ENCODE measurements at regions not wholly inside any gene's neighbourhood (a gene's known extent, or its start where the extent isn't known, plus 50 kb on each side); places are given as distances from the start of the nearest gene placed in this dataset.

DNA sequence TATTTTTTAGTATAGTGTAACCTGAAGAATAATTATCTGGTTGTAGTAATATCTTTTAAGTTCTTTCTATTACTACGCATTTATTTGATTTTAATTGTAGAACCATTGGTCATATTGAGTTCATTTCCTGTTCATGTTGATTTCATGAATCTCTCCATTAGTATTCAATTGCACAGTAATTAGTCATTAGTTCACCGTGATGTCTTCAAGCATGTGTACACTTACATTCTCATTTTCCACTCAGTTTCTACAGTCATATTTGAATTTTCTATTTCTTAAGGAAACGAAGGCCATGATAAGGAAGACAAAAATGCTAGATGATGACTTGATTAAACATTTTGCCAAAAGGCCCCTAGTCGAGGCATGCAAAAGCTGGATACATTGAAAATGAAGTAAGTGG lies 333.7 kb upstream of the FANCL start:
- Mint-ChIP-seq H3K9me3 (peaks cover 0 to 3% of the 10 kb centered on the region in 2 donors), H3K4me3 (no peak overlapping the region), H3K27me3 (peaks cover 0 to 8% of the 10 kb centered on the region in 2 donors), H3K36me3 (ENCODE audit: insufficient read depth) (no peaks in the 10 kb centered on the region), H3K27ac (no peak overlapping the region), H3K4me1 (ENCODE audit: low read depth in 2 of 2) (peaks cover under 1 to 3% of the 10 kb centered on the region in 2 donors)
- no peak for ATAC-seq (replicated peaks)
- no peak for DNase-seq

DNA sequence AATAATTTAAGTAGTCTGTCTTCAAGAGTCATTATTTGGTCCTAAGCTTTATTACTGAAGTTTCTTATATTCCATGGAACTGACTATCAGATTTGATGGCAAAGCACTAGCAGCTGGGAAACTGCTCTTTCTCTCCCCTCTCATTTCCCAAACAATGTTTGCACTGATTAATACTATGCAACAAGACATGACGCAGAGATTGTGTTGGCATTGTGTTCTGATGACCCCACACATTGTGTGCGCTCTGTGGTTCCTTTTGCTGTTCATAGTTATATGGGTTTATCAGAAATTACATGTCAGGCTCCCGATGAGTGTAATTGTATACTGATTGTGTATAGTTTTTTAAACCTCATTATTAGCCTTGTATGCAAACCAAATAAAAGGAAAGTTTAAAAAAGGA lies 331.6 kb upstream of the FANCL start:
- no peaks in the 10 kb centered on the region for H3K27me3 Mint-ChIP-seq
- H3K27ac Mint-ChIP-seq: no peak overlapping the region
- ATAC-seq (replicated peaks) (no peak), DNase-seq (no peak)
- no peak overlapping the region for H3K4me3 Mint-ChIP-seq
- H3K36me3 Mint-ChIP-seq (ENCODE audit: insufficient read depth): no peaks in the 10 kb centered on the region
- H3K4me1 Mint-ChIP-seq (ENCODE audit: low read depth in 2 of 2): peaks cover 2 to 3% of the 10 kb centered on the region in 2 donors
- H3K9me3 Mint-ChIP-seq: no peaks in the 10 kb centered on the region

DNA sequence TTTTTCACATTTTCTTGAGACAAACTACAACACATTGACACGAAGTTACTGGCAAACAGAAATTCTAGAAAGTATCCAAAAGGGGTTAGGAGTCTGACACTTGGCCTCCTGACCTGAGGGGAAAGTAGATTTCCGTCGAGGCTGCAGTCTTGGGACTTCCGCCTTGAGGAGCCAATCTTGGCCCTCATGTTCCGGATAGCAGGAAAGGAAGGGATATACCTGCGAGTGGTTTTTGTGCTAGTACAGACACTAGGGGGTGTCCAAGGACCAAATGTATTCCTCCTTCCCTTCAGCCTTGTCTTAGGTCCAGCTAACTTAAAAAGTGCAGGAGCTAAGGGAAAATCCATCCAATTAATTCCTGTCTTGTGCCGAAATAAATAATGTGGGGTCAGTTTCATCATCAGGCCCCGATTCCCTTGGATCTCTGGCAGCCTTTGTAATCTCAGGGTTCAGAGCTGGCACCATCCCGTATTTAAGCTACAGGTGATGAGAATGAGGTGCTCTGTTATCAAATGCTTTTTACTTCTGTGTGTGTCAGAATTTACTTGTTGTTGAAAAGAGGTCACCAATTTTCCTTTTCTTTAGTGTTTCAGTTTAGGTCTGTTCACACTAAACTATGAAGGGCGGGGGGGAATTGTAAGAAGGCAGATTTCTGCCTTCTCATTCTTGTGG lies 330.2 kb upstream of the FANCL start:
- Mint-ChIP-seq H3K4me3 (no peak overlapping the region), H3K4me1 (ENCODE audit: low read depth in 2 of 2) (peaks cover 2 to 3% of the 10 kb centered on the region in 2 donors), H3K36me3 (ENCODE audit: insufficient read depth) (no peaks in the 10 kb centered on the region), H3K9me3 (no peaks in the 10 kb centered on the region), H3K27me3 (no peaks in the 10 kb centered on the region), H3K27ac (no peak overlapping the region)
- no peak for ATAC-seq (replicated peaks)
- DNase-seq: no peak

DNA sequence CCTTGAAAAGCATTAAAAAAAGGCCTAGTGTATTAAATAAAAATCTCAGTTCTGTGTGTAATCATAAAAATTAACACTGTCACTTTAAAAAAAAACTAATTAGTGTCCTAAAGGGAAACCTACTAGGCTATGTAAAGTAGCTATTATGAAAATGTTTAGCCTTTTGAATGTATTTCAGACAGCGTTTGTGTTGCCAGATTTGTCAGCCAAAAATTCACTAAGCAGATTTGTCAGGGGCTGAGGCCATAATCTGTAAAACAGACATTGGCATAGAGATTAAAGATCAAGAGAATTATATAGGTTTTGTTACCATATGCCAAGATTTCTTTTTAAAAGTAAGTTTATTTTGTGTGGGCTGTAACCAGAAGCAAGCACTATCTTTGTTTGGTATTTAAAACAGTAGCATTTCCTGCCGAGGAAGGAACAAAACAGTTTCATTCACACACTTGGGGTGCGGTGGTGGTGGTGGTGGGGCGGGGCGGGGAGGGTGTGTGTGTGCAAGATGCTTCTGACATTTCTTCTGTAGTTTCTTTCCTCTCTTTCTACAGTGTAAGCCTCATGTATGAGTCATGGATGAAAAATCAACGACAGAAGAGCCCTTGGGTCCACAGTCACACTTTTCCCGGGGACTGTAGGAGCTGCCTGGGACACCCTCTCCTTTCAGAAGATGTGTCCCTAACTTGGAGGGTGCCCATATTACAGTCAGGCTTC lies 328.5 kb upstream of the FANCL start:
- Mint-ChIP-seq H3K9me3 (no peaks in the 10 kb centered on the region), H3K4me3 (no peak overlapping the region), H3K4me1 (ENCODE audit: low read depth in 2 of 2) (peaks cover 2 to 3% of the 10 kb centered on the region in 2 donors), H3K36me3 (ENCODE audit: insufficient read depth) (no peaks in the 10 kb centered on the region), H3K27ac (no peak overlapping the region), H3K27me3 (no peaks in the 10 kb centered on the region)
- DNase-seq (no peak), ATAC-seq (replicated peaks) (peak; percentile 77)

DNA sequence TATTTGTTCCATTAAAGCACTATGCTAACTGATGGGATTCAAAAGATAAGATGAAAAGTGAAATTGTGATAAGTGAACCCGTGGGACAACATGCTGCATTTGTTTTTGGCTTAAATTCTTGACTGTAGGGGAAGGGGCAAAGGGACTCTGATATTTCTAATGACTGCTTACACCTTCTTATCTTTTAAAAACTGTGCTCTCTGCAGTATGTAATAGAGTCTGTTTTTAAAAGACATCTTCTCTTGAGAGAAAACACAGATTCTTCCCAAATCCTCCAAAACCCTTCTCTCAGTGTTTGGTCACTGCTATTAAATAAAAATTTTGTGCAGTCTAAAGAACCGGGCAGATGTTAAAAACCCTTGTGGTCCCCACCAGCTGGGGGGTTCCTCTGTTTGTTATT lies 327.8 kb upstream of the FANCL start:
- no peaks in the 10 kb centered on the region for H3K36me3 Mint-ChIP-seq (ENCODE audit: insufficient read depth)
- no peak overlapping the region for H3K27ac Mint-ChIP-seq
- H3K27me3 Mint-ChIP-seq: no peaks in the 10 kb centered on the region

DNA sequence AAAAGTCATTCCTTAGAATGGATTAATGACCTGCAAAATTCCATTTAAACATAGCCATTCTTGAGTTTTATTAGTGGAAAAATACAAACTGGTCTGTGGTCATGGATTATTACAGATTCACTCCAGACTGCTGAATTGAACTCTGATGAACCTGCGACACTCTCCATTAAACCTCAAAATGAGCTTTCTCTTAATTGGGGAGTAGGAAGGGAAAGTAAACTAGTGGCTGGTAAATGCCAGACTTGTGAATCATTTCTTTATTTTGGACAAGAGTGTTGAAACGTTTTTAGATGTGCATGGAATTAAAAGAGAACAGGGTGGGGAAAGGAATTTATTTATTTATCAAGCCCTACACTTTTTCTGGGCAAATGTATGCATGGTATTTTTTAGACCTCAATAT lies 321.2 kb upstream of the FANCL start:
- H3K36me3 Mint-ChIP-seq (ENCODE audit: insufficient read depth): no peaks in the 10 kb centered on the region
- H3K4me1 Mint-ChIP-seq (ENCODE audit: low read depth in 2 of 2): no peaks in the 10 kb centered on the region
- no peak for ATAC-seq (replicated peaks)
- no peaks in the 10 kb centered on the region for H3K9me3 Mint-ChIP-seq
- no peaks in the 10 kb centered on the region for H3K27me3 Mint-ChIP-seq
- no peak overlapping the region for H3K27ac Mint-ChIP-seq
- H3K4me3 Mint-ChIP-seq: no peak overlapping the region
- DNase-seq: no peak

More for the DNA sequence above, 327.8 kb upstream of the FANCL start:
- DNase-seq: no peak
- no peak for ATAC-seq (replicated peaks)
- peaks cover 2 to 3% of the 10 kb centered on the region in 2 donors for H3K4me1 Mint-ChIP-seq (ENCODE audit: low read depth in 2 of 2)
- no peak overlapping the region for H3K4me3 Mint-ChIP-seq
- H3K9me3 Mint-ChIP-seq: no peaks in the 10 kb centered on the region

DNA sequence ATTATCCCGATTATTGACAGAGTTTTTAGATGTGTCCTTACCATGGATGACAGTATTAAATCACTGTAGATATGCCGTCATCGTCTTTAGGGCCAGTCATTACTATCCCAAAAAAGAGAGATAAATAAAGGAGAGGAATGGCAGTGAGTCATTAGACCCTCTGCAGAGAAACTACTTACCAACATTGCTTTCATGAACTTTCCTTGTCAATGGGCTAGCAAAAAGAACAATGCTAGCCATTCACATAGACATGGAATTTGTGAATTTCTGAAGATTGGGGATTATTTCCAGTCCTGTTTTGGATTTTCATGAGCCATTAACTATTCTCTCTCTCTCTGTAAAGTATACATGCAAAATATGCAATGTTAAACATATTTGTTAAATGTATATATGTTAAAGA lies 319.4 kb upstream of the FANCL start:
- Mint-ChIP-seq H3K27me3 (no peaks in the 10 kb centered on the region), H3K27ac (no peak overlapping the region), H3K36me3 (ENCODE audit: insufficient read depth) (no peaks in the 10 kb centered on the region), H3K9me3 (no peaks in the 10 kb centered on the region), H3K4me1 (ENCODE audit: low read depth in 2 of 2) (no peaks in the 10 kb centered on the region), H3K4me3 (no peak overlapping the region)
- DNase-seq (no peak), ATAC-seq (replicated peaks) (no peak)

DNA sequence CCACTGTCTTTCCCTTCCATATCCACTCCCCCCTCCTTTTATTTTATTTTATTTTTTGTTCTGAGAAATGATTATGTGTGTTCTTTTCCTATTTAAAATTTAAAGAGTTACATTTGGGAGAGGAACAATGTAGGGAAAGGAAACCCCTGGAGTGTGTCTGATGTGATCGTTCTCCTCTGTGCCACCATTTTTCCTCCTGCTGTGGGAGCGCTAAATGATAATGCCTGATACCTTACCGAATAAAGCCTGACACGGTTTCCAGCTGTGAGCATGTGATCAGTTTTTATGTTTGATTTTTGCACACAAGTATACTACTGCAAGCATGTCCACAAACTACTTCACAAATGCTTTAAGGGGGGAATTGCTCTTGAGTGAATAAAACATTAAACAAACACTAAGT lies 317.8 kb upstream of the FANCL start:
- no peak for ATAC-seq (replicated peaks)
- no peak overlapping the region for H3K4me3 Mint-ChIP-seq
- H3K36me3 Mint-ChIP-seq (ENCODE audit: insufficient read depth): no peaks in the 10 kb centered on the region
- H3K4me1 Mint-ChIP-seq (ENCODE audit: low read depth in 2 of 2): no peaks in the 10 kb centered on the region
- H3K27ac Mint-ChIP-seq: no peak overlapping the region
- no peaks in the 10 kb centered on the region for H3K9me3 Mint-ChIP-seq
- no peaks in the 10 kb centered on the region for H3K27me3 Mint-ChIP-seq
- no peak for DNase-seq

DNA sequence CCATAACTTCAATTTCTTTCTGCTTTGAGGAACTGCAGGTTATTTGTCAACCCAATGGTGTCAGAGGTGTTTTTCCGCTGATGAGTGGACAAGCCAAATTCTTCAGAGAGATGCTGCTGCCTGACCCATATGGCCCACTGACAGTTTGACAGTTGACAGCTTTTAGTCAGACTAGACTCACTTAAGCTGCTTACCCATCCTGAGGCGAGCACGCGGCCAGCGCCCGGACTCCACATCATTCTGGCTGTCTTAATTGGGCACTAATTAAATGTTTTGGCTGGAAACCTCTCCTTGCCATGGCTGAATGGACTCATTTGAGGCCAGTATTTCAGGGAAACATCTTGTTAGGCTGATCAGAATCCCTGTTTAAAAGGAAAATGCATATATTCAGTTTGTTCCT lies 316.1 kb upstream of the FANCL start:
- no peak overlapping the region for H3K27ac Mint-ChIP-seq
- no peaks in the 10 kb centered on the region for H3K36me3 Mint-ChIP-seq (ENCODE audit: insufficient read depth)
- no peaks in the 10 kb centered on the region for H3K9me3 Mint-ChIP-seq
- DNase-seq: no peak
- H3K4me1 Mint-ChIP-seq (ENCODE audit: low read depth in 2 of 2): no peaks in the 10 kb centered on the region
- no peak overlapping the region for H3K4me3 Mint-ChIP-seq
- ATAC-seq (replicated peaks): no peak
- no peaks in the 10 kb centered on the region for H3K27me3 Mint-ChIP-seq

DNA sequence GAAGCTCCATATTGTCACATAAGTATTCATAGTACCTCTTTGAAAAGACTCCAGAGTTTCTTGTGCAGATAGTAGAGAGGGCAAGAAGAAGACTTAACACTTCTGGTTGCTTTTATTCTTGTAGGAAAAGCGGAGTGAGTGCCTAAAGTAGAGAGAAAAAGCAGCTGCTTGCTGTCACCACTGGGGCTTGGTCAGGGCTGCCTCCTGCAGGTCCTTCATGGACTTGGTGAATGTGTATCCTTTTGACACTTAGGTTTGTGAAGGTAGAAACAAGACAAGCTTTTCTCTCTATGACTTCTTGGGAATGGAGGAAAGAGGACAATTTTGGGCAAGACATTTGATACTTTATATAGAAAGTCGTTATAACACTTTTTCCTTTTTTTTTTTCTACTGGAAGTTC lies 312.8 kb upstream of the FANCL start:
- Mint-ChIP-seq H3K4me3 (no peak overlapping the region), H3K36me3 (ENCODE audit: insufficient read depth) (no peaks in the 10 kb centered on the region), H3K4me1 (ENCODE audit: low read depth in 2 of 2) (no peaks in the 10 kb centered on the region), H3K9me3 (no peaks in the 10 kb centered on the region), H3K27me3 (no peaks in the 10 kb centered on the region), H3K27ac (no peak overlapping the region)
- DNase-seq: no peak
- no peak for ATAC-seq (replicated peaks)

DNA sequence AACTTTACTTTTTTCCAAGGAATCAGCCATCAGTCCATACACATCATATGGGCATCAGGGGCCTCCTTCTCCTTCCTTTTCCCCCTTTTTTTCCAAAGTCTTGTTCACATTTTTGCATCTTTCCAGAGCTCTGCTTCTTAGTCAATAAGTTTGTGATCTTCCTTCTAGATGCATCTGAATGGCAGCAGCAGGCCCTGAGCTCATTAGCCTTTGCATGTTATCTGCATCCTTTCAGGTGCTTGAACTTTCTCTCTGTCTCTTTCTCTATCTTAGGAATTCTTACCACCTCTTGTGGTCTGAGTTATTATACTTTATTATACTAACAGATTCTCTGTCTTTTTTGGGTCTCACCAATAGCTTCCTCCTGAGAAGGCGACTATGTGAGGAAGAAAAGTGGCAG lies 312.4 kb upstream of the FANCL start:
- no peaks in the 10 kb centered on the region for H3K27me3 Mint-ChIP-seq
- no peak for DNase-seq
- H3K9me3 Mint-ChIP-seq: no peaks in the 10 kb centered on the region
- no peak overlapping the region for H3K27ac Mint-ChIP-seq
- no peak for ATAC-seq (replicated peaks)
- no peak overlapping the region for H3K4me3 Mint-ChIP-seq
- no peaks in the 10 kb centered on the region for H3K36me3 Mint-ChIP-seq (ENCODE audit: insufficient read depth)
- H3K4me1 Mint-ChIP-seq (ENCODE audit: low read depth in 2 of 2): no peaks in the 10 kb centered on the region

DNA sequence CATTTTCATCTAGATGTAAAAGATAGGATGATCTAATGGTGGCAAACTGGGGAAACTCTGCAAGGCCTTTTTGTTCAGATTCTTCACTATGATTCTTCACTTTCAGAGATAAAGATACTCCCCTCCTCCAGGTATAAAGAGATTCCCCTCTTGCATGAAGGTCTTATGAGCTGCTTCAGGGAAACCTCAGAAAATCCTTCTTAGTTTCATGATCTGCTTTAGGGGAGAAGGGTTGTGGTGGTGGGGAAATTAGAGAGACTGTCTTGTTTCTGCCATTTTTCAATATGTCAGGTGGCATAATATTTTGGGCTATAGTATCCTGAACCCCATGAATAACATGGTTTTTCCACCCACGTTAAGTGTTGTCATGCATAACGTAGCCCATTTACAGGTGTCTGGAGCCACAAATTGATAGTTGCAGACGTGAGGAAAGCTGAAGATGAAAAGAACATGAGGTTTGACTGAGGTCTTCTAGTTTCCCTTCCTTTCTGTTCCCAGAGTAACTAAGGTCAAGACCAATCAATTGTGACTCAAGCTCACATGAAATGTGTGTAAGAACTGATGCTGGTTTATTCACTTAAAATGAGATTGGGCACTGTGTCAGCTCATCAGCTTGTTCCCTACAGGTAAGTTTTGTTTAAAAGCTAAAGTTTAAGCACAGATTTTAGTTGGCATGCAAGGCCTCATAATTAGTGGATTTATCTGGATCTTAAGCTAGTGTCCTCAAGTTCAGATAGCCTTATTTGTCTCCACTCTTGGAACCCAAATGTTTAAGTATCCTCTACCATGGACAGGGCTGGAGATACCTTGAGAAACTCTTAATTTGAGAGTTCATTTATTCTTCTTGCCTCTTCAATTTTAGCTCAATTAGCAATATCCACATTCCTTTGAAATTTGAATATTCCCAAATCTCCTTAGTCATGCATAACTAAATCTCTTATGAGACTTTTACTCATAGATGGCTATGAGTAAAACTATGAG lies 304.5 kb upstream of the FANCL start:
- H3K27ac Mint-ChIP-seq: no peak overlapping the region
- no peak for DNase-seq
- ATAC-seq (replicated peaks): no peak
- no peak overlapping the region for H3K4me3 Mint-ChIP-seq
- H3K4me1 Mint-ChIP-seq (ENCODE audit: low read depth in 2 of 2): no peaks in the 10 kb centered on the region
- H3K9me3 Mint-ChIP-seq: peaks cover 0 to 2% of the 10 kb centered on the region in 2 donors
- no peaks in the 10 kb centered on the region for H3K36me3 Mint-ChIP-seq (ENCODE audit: insufficient read depth)
- peaks cover 0 to 5% of the 10 kb centered on the region in 2 donors for H3K27me3 Mint-ChIP-seq

DNA sequence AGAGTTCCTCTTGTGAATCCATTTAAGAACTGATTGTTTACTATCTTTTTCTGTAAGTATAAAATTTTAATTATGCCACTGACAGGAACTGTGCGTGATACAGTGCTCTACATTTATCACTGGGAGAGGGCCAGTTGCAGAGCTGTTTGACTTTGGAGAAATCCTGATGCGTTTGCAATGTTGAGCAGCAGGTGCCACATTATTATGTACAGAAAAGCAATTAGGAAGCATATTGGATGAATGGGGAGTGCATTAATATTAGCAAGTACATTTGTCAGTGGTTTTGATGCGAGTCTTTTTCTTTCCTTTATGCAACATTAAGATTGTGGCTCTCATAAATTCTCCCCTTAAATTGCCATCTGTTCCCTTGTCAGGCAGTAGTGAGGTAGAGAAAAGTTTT lies 302.3 kb upstream of the FANCL start:
- peaks cover 0 to 8% of the 10 kb centered on the region in 2 donors for H3K27me3 Mint-ChIP-seq
- ATAC-seq (replicated peaks) (no peak), DNase-seq (no peak)
- H3K4me1 Mint-ChIP-seq (ENCODE audit: low read depth in 2 of 2): no peaks in the 10 kb centered on the region
- no peak overlapping the region for H3K4me3 Mint-ChIP-seq
- H3K27ac Mint-ChIP-seq: no peak overlapping the region
- H3K36me3 Mint-ChIP-seq (ENCODE audit: insufficient read depth): no peaks in the 10 kb centered on the region
- H3K9me3 Mint-ChIP-seq: peaks cover 0 to 2% of the 10 kb centered on the region in 2 donors
